BE2C (cell line): ENCODE measurements at regions not wholly inside any gene's neighbourhood (a gene's known extent, or its start where the extent isn't known, plus 50 kb on each side); places are given as distances from the start of the nearest gene placed in this dataset.
"Not testable (repeated sequence)": the region's sequence is repeated elsewhere in the genome, so short reads cannot be mapped to it uniquely, and the experiment has no call there.

Experiments
- DNase-seq: peaks from one replicate; pipeline ENCODE4 v3.0.0-alpha.2; 2020
- H3K27me3 ChIP-seq: fragments of 250-450 bp; sonication (Bioruptor Pico); 2 replicates; pipeline ENCODE4 v1.5.1; 2020; ENCODE audit warnings: mild to moderate bottlenecking
- H3K36me3 ChIP-seq: fragments of 250-450 bp; sonication (Bioruptor Pico); 2 replicates; pipeline ENCODE4 v1.5.1; 2020; ENCODE audit warnings: mild to moderate bottlenecking
- H3K4me1 ChIP-seq: fragments of 250-450 bp; sonication (Bioruptor Pico); 2 replicates; pipeline ENCODE4 v1.5.1; 2020
- H3K4me3 ChIP-seq: 2 replicates; pipeline ENCODE4 v1.5.1; 2011; ENCODE audit warnings: low read depth, low read length
- H3K9me3 ChIP-seq: fragments of 250-450 bp; sonication (Bioruptor Pico); 2 replicates; pipeline ENCODE4 v1.5.1; 2020
- CTCF ChIP-seq: IDR thresholded peaks from 2 replicates; pipeline ENCODE4 v1.5.1; 2012; ENCODE audit warnings: mild to moderate bottlenecking, low read depth, low read length

- TF ChIP-seq CTCF, result no peak
- Histone ChIP-seq H3K4me1 (no peaks in the 10 kb centered on the region), H3K36me3 (no peaks in the 10 kb centered on the region), H3K27me3 (no peaks in the 10 kb centered on the region), H3K9me3 (no peaks in the 10 kb centered on the region; the same call in 1 of the 2 replicates), H3K4me3 (no peak overlapping the region)
- DNase-seq, result no peak
These were observed 773.2 kb upstream of the LRRN3 start for GRCh38 chr7:110317541-110318265.

GRCh38 chr7:110320285-110320684 lies 770.6 kb upstream of the LRRN3 start:
- H3K4me1 ChIP-seq, H3K36me3 ChIP-seq, H3K27me3 ChIP-seq, DNase-seq, H3K4me3 ChIP-seq, H3K9me3 ChIP-seq: not testable (repeated sequence)

GRCh38 chr7:110322796-110323195 lies 768.1 kb upstream of the LRRN3 start:
- no peak for TF ChIP-seq CTCF
- DNase-seq, result no peak

GRCh38 chr7:110326966-110327365 lies 764.0 kb upstream of the LRRN3 start:
- Histone ChIP-seq H3K27me3 (no peaks in the 10 kb centered on the region), H3K36me3 (no peaks in the 10 kb centered on the region), H3K4me3 (no peak overlapping the region), H3K4me1 (no peaks in the 10 kb centered on the region), H3K9me3 (no peaks in the 10 kb centered on the region)
- no peak for TF ChIP-seq CTCF
- DNase-seq, result no peak

More at GRCh38 chr7:110322796-110323195, 768.1 kb upstream of the LRRN3 start:
- Histone ChIP-seq H3K27me3 (no peaks in the 10 kb centered on the region), H3K9me3 (no peaks in the 10 kb centered on the region; the same call in 1 of the 2 replicates), H3K4me3 (no peak overlapping the region), H3K36me3 (no peaks in the 10 kb centered on the region), H3K4me1 (no peaks in the 10 kb centered on the region)

- Histone ChIP-seq H3K9me3 (peaks cover 4% of the 10 kb centered on the region), H3K4me1 (peaks cover 8% of the 10 kb centered on the region), H3K4me3 (no peak overlapping the region), H3K36me3 (no peaks in the 10 kb centered on the region), H3K27me3 (no peaks in the 10 kb centered on the region)
- TF ChIP-seq CTCF, result no peak
- DNase-seq, result no peak
These were observed 754.5 kb upstream of the LRRN3 start for GRCh38 chr7:110336423-110336822.

GRCh38 chr7:110337646-110338045 lies 753.3 kb upstream of the LRRN3 start:
- Histone ChIP-seq H3K4me3 (no peak overlapping the region), H3K36me3 (no peaks in the 10 kb centered on the region), H3K9me3 (peaks cover 4% of the 10 kb centered on the region), H3K27me3 (no peaks in the 10 kb centered on the region), H3K4me1 (peaks cover 8% of the 10 kb centered on the region)
- TF ChIP-seq CTCF, result no peak
- no peak for DNase-seq
